ENCODE measurements at regions not wholly inside any gene's neighbourhood (a gene's known extent, or its start where the extent isn't known, plus 50 kb on each side); places are given as distances from the start of the nearest gene placed in this dataset.

DNA sequence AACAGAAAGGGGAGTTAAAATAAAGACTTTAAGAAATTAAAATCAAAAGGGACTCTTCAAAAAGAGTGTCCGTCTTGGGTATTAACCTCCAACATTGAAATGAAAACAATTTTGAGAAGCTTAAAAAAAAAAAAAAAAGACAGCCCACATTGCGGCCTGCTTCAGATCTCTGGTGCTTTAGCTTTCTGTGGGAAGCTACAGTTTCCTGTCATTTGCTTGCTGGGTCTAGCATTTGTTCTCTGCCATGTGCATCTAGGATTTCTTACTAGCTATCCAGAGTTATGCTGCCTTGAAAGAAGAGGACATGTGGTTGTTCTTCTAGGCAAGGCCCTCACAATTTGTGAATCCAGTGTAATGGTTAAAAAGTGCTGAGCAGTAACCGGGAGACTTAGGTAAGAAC lies 375.3 kb downstream of the SLC4A3 start:
- DNase-seq: no peak

DNA sequence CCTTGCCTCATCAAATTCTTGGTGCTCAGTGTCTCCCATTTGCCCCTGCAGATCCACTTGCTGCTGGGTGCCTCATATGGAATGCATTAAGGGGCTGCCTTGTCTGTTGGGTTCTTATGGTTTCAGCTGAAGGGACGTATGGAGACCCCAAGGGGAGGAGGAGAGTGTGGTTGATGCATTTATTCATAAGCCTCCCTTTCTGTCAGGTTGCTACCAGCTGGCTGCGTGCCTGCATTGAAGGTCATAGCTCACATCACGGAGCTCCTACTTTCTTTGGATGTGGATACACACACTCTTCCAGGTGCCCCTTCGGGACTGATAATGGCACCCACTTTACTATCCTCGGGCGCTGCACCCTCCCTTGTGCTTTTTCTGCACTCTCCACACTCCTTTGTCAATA lies 377.9 kb downstream of the SLC4A3 start:
- DNase-seq: peak; percentile 35

DNA sequence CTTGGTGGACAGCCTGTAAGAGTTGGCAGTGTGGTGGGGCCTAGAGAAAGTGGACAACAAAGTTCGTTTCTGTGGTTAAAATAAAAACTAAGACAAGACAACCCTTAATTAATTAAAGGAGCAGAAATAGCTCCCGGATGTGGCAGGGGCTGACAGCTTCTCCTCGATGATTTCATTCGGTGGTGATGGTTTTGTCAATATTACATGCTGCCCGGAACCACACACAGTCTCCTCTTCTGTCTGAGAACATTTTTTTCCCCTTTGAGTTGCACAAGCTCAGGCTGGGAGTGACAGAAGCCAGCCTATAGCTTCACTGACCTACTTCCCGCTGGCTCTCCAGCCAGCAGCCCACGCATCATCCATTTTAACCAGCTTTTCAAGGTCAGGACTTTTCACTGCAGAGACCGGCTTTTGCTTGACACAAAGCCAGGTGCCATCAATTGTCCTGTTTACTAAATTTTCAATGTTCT lies 378.8 kb downstream of the SLC4A3 start:
- DNase-seq: peak; percentile 74

DNA sequence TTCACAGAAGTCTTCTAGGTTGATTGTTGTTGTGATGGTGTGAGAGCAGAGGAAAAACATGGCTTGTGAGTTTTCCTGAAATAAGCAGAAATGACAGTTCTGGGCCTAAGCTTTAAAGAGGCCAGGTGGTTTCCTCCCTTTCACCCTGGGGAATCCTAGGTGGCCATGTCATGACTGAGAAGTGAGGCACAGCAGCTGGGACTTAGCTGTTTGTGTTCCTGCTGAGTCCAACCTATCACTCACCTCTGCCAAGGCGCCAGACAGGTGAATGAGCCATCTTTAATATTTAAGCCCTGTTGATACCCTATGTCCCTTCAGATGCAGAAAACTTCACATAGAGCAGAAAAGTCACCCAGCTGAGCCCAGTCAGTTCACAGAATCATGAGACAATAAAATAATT lies 384.4 kb downstream of the SLC4A3 start:
- no peak for DNase-seq

DNA sequence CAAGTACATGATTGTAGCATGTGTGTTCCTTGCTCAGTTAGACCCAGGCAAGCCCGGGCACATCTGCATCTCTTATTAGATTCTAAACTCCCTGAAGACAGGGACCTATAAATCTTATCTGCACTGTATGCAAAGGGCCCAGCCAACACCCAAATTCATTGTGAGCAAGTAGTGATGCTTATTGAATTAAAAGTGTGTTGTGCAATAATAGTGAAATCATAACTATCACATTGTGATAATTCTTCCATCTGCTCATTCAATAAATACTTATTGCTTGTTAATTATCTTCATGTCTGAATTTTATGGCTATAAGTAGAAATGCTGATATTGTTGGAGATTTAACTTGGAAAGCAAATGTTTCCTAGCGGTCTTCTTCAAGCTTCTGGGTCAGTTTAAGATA lies 387.5 kb downstream of the SLC4A3 start:
- no peak for DNase-seq

DNA sequence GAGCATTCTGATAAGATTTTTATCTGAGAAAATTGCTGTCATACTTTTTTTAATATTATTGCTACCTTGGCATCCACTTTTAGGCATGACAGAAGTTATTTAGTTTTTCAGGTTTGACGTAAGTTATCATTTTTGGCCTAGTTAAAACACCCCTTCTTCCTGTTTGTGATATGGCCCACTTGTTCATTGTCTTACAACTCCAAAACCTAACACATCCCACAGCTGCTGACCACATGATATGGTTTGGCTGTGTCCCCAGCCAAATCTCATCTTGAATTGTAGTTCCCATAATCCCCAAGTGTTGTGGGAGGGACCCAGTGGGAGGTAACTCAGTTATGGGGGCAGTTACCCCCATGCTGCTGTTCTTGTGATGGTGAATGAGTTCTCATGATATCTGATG lies 388.1 kb downstream of the SLC4A3 start:
- DNase-seq: no peak

DNA sequence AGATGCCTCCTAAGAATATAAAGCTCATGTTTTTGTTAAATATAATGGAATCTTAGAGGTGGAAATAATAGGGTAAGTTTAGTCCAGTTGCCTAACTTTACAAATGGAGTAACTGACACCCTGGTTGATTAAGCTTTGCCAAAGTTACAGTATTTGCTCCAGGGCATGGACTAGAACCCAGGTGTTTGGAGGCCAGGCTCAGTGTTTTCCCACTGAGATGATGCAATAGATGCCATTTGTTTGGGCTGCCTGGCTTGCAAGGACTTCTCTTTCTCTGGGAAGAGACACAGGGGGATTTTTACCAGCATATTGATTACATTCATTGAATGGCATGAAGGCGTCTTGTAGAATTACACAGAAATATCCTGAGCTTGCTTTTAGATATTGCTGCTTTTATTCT lies 397.8 kb downstream of the SLC4A3 start:
- no peak for DNase-seq

DNA sequence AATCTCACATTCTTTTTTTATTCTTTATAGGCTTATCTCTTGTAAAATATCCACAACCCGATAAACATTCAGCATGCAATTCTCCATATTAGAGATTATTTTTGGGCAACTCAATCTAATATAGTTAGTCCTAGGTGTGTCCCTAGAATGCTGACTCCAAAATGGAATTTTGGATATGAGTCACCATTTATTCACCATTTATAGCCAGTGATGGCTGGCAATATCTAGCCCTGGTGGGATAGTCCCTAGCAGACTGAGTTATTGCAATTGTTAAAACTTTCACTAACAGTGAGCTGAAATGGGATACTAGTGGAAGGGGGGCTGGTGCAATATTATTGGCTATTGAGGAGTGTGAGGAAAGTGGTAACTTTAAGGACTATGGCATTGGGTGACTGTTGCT lies 401.6 kb downstream of the SLC4A3 start:
- DNase-seq: no peak

DNA sequence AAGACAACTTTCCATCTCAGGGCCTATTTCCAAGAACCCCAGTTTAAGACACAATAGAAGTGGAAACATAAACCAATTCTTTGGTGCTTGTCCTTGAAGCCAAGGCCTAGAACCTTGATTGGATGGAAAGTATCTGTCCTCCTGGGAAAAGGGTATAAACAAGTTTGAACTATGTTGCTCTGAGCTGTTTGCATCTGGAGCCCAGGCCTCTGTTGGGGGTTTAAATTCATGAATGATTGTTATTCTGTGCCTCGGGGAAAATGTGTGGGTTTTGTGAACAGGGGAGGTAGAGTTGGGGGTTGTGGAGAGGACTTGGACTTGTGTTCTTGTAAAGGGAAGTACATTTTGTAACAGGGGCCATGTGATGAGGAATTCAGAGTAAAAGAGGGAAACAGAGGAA lies 406.1 kb downstream of the SLC4A3 start:
- no peak for DNase-seq

DNA sequence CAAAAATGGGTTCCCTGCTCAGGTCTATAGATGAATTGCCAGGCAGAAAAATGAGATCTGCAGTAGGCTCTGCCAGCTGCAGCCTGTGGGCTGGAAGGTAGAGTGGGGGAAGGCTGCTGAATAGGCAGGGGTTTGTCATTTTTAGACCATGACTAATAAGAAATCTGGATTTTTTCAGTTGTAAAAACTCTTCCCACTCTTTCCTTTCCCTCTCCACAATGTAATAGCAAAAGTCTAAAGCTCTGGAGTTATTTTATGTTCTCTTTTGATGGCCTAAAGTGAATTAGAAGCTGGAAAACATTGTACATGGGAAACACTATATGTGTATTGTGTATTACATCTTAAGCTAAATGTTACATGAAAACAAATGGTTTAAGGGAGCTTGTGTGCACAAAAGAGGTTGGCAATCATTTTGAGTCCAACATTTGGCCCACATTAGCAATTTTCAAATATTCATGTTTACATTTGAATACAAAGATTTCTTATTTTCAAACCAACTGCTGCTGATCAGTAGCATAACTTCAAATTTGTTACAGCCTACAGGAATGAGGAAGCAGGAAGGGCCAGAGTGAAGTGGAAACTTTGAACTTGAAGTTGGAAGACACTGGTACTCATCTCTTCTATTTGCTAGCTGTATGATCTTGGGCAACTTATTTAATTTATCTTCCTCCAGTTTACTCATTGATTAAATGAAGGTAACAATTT lies 407.1 kb downstream of the SLC4A3 start:
- no peak for DNase-seq

DNA sequence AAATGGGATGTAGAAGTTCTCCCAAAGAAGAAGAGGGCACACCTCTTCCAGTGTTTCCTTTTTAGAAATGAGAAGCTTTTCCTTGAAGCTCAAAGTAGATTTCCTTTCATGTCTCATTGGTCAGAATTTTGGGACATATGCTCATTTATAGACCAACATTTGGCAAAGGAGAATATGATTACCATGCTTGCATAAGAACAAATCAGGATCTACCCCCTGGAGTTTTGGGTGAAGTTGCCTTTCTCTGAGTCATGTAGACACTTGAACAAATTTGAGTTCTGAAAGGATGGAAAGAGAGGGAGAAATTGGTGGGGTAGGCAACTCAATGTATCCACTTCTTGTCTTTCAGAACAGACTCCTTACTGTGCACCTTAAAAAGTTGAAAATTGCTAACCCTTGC lies 409.0 kb downstream of the SLC4A3 start:
- DNase-seq: no peak

DNA sequence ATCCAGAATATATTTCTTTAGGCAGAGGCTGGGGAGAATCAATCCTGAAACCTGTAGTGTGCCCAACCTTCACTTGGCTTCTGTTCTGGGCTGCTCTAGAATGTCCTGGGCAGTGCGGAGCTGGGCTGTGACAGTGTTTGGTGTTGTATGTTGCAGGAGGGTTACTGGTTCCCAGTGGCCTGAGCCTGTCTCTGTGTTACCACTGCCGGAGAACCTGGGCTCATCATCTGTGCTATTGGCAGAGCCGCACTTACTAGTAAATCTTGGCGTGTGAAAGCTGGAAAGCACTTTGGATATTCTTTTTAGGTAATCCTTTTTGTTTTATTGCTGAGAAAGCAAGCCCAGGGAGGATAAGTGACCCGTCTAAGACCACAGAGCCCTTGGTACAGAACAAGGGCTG lies 412.9 kb downstream of the SLC4A3 start:
- no peak for DNase-seq

DNA sequence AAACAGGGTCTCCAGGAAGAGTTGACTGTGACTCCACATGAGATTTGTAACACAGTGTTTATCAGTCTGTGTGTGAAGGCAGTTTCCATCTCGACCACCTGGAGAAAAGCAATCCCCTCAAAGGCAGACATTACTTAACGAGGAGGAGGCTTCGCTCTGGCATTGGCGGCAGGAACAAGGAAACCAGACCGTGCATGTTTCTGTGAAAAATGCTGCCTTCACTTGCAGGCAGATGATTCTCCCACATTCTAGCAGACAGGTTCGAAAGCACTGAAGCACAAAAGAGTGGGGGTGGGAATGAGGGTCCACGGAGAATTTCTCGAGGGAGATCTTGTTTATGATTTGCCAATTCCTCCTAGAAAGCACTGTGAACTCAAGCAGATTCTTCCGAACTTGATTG lies 414.0 kb downstream of the SLC4A3 start:
- DNase-seq: peak; percentile 58

DNA sequence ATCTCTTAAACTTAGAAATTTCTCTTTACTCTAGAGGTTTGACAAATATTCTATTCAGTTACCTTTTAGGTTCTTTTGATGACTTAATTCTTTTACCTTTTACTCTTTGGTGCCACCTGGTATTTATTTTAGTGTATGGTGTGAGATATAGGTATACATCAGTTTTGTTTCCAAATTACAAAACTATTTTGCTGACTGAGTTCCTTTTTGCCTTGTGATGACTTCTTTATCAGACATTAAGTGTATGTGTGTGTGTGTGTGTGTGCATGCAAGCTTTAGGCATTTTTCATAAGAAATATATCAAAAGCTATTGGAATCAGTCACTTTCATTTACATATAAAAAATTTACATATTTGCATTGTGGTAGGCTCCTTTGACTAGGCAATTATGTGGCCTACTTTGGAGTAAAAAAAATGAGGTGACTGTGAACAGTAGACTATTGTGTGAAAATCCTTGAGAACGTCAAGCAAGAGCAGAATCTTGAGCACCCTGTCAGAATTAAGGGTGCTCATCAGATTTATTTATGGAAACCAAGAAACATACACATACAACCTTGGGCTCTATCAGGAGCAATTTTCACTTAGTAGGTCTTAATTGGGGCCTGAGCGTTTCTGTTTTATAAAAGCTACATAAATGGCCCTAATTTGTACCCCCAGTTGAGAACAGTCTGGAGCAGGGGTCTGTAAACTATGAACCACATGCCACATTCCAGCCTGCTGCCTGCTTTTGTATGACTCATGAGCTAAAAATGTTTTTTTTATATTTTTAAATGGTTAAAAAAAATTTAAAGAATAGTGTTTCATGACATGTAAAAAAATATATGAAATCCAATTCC lies 415.9 kb downstream of the SLC4A3 start:
- DNase-seq: no peak

DNA sequence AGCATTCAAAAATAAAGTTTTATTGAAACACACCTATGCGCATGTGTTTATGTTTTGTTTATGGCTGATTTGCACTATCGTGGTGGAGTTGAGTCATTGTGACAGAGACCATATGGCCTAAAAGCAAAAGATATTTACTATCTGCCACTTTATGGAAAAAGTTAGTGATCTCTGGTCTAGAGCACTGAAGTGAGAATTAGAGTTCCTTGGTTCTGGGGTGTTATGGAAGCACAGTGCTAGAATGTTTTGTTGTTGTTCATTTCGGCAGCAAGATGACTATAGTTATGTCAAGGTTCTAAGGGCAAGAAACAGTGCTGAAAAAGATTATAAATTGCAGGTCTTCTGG lies 416.5 kb downstream of the SLC4A3 start:
- DNase-seq: no peak

DNA sequence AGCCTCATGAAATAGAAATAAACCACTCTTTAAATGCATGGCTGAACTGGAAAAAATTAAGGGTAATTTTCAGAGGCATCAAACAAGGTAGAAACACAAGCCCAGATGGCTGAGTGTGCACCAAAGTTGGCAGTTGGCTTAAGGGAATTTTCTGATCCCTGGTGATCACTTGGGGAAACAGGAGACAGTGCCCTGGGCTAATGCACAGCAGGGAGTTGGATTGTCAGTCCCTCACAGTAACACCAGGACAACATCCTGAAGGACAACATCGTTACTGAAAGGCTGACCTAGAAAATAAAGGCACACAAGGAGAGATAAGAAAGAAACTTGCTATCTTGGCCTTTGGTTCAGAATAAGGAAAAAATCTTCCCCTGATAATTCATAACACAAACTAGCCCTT lies 417.0 kb downstream of the SLC4A3 start:
- no peak for DNase-seq

DNA sequence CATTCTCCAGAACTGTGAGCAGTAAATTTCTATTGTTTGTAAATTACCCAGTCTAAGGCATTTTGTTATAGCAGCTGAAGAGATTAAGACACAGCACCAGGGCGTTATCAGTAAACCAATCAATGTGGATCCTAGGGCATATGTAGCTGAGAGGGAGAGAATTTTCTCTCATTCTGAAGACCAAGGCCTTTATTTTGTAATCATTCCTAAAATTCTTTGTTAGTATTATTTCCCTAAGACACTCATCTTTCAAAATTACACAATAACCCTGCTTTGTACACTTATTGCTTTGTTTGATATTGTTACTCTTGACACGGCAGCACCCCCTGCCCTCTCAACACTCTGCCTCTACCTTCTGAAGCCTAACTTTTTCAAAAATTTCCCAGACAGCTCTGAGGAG lies 419.1 kb downstream of the SLC4A3 start:
- no peak for DNase-seq

DNA sequence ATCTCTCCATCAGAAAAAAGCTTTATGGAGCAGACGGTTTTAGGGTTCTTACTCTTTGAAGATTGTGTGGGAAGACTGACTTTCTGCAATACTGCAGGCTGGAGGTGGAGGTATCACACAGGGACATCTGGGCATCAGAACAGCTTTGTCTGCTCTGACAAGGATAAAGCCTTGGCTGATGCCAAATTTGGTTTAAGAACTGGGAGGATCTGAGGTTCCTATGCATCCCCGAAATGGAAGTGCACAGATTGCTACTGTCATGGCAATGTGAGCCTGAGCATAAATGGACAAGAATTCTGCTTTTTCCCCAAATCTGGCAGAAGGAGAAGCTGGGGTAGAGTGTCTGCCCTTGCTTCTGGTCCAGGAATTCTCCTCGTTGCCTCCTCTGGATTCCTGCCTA lies 424.3 kb downstream of the SLC4A3 start:
- no peak for DNase-seq

DNA sequence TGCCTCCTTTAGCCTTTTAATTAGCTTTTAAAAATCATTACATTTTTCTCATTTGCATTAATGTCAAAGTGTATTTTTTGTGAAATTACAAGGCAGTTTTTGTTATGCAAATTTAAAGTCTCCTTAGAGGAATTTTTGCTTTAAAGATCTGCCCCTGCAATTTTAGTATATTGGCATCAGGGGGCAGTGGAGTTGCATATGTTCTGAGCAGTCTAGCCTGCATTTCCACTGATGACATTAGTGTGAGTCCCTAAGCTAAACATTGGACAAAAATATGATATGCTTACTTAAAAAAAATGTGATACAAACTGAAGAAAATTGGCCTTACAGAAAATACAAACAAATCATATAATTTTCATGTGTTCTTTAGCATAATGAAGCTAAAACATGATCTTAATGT lies 426.5 kb downstream of the SLC4A3 start:
- DNase-seq: no peak

DNA sequence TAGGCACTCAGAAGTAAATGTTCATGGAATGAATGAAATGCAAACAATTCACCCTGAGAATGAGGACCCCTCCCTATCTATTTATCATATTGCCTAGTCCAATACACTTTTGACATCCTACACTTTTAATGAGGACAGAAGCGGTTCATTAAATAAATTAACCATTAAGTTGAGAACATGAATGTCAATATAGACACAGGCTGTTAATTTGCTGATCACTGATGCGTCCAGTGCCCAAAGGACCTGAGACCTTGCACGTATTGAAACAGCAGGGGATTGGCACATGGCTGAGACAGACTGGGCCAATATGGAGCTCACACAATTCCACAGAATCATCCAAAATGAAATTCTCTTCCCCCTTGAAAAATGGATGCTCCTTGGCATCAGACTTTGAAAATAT lies 430.0 kb downstream of the SLC4A3 start:
- DNase-seq: peak; percentile 53

DNA sequence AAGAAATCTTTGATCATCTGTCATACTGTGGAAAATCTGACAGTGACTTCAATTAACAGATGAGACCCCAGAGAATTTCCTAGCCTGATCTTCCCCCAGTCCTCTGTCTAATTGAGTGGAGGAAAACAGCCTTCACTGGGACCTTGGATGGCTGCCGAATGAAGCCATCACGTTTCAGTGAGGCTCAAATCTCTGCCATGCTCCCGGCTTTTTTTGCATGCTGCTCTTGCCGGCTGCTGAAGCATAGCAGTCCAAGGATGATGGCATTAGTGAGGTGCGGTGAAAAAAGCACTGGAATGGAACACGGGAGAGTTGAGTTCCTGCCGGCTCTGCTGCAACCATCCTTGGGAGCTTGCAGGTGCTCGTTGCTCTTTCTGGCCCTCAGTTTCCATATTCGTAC lies 430.5 kb downstream of the SLC4A3 start:
- DNase-seq: peak; percentile 58

DNA sequence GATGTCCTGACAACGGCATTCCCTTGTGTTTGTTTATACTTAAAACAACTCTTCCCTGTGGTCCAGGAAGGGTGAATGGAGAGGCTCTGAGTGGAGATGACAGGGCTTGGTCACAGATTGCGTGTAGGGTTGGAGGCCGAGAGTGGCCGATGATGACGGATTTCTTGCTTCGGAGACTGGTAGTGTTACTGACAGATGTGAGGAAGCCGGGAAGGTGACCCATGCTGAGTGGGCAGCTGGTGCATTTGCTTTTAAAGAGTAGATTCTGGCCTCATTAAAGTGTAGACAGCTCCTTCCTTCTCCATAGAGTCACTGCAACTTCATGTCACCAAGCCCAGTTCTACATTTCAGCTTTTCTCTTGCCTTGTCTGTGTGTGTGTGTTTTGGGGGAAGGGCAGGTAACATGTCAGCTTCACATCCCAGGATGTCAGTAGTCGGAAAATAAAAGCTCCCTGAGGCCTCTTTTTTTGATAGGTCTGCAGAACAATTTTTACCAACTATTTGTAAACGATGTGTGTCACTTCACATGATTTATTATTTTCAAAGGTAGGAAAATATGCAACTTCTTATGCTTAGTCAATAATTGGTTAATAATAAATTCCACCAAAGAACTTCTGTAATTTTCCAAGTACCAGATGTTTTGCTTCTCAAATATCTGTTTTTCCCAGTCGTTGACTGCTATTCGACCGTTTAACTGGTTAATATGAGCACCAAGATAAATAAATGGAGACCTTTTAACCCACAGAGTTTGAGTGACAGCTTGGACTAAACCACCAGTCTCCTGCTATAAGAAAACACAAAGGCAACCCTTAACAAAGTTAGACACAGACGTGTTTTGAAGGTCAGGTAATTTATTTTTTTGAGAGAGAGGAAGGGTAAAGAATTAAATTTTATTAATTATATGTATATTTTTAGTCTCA lies 436.9 kb downstream of the SLC4A3 start:
- DNase-seq: peak; percentile 67

DNA sequence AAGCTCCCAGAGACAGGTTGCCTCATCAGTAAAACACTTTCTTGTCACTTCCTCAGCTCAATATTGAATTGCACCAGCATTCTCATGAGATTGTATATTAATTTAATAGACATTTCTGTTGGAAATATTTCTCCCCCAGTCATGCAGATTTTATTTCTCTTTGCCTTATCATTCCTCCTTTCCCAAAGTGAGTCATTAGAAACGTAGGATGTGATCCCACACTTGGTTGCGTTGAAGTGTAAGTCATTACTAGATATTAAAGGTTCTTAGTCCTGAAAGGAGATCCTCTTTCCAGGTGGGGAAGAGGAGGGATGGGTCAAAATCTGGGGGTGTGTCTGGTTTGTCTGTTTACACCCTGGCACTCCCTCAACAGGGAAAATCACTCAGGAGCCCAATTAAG lies 438.2 kb downstream of the SLC4A3 start:
- no peak for DNase-seq

DNA sequence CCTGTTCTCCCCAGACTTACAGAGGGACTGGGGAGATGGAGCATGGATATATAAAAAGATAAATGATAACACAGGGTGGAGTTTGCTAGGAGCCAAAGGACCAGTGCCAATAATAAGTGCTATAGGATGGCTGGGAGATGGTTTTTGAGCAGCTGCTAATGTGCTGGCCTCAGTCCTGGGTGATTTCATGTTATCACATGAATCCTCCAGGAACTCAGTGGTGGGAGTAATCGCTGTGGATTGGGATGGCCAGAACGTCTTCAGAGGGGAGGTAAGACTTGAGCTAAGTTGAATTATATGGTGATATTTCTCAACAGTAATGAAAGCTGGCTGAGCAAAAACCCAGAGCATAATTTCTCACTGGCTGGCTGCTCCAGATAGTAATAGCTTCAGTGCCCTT lies 441.4 kb downstream of the SLC4A3 start:
- no peak for DNase-seq
